ENCODE measurements at regions not wholly inside any gene's neighbourhood (a gene's known extent, or its start where the extent isn't known, plus 50 kb on each side); places are given as distances from the start of the nearest gene placed in this dataset.

GRCh38 chr18:1047406-1047805 lies 142.7 kb downstream of the ADCYAP1 start:
- TF ChIP-seq, protein P1, sequence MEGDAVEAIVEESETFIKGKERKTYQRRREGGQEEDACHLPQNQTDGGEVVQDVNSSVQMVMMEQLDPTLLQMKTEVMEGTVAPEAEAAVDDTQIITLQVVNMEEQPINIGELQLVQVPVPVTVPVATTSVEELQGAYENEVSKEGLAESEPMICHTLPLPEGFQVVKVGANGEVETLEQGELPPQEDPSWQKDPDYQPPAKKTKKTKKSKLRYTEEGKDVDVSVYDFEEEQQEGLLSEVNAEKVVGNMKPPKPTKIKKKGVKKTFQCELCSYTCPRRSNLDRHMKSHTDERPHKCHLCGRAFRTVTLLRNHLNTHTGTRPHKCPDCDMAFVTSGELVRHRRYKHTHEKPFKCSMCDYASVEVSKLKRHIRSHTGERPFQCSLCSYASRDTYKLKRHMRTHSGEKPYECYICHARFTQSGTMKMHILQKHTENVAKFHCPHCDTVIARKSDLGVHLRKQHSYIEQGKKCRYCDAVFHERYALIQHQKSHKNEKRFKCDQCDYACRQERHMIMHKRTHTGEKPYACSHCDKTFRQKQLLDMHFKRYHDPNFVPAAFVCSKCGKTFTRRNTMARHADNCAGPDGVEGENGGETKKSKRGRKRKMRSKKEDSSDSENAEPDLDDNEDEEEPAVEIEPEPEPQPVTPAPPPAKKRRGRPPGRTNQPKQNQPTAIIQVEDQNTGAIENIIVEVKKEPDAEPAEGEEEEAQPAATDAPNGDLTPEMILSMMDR (IDR thresholded peaks at IDR 0.05; ENCODE audit: low read depth, low read length, missing control alignments) = no peak
- H3K4me3 ChIP-seq (ENCODE audit: low read depth, low read length) = no peak overlapping the region
- no peak for DNase-seq (ENCODE audit: low read depth)

DNA sequence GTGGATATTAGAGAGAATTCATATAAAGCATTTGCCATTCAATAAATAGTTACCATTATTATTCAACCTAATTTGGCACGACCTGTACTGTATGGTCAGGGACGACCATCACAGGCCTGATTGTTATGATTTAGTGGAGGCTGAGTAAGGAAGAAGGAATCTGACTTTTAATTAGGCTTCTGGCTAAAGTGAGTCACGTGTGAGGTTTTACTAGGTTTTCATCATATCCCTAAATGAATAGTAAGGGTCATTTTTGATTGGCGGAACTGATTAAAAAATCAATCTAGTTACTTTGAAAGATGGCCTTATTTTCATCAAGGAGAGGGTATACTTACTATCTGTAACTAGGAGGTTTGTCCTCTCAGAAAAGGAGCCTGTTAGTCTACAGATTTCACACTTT lies 143.4 kb downstream of the ADCYAP1 start:
- TF ChIP-seq, protein P1 (IDR thresholded peaks at IDR 0.05; ENCODE audit: low read depth, low read length, missing control alignments) = no peak
- no peak overlapping the region for H3K4me3 ChIP-seq (ENCODE audit: low read depth, low read length)
- DNase-seq (ENCODE audit: low read depth) = no peak

DNA sequence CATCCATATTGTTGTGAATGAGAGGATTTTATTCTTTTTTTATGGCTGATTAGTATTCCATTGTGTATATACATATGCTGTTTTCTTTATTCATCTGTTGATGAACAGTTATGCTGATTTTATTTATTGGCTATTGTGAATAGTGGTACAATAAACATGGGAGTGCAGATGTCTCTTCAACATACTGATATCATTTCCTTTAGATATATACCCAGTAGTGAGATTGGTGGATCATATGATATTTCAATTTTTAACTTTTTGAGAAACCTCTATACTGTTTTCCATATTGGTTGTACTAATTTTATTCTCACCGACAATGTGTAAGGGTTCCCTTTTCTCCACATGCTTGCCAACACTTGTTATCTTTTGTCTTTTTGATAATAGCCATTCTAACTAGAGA lies 144.5 kb downstream of the ADCYAP1 start:
- H3K4me3 ChIP-seq (ENCODE audit: low read depth, low read length) = no peak overlapping the region
- no peak for DNase-seq (ENCODE audit: low read depth)
- TF ChIP-seq, protein P1 (IDR thresholded peaks at IDR 0.05; ENCODE audit: low read depth, low read length, missing control alignments) = no peak

- DNase-seq (ENCODE audit: low read depth) = no peak
- TF ChIP-seq, protein P1 (IDR thresholded peaks at IDR 0.05; ENCODE audit: low read depth, low read length, missing control alignments) = no peak
- no peak overlapping the region for H3K4me3 ChIP-seq (ENCODE audit: low read depth, low read length)
Measured at GRCh38 chr18:1050012-1050657, 145.5 kb downstream of the ADCYAP1 start.

DNA sequence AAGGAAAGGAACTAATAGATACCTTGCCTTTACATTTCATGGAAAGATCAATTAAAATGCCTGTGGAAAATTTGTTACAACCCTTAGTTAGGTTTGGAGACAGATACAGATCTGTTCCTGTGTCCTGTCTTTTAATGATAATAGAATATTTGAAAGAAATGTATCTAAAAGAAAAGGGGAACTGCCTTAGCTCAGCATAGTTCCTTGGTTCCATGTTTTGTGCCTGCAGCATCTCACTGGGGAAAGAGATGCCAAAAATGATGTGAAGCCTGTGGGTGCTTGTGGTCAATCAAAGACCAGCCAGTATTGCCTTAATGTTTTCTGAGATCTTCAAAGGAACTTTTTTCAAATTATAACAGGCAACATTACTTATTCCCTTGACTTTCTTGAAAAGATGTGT lies 147.6 kb downstream of the ADCYAP1 start:
- no peak for DNase-seq (ENCODE audit: low read depth)
- TF ChIP-seq, protein P1 (IDR thresholded peaks at IDR 0.05; ENCODE audit: low read depth, low read length, missing control alignments) = no peak
- H3K4me3 ChIP-seq (ENCODE audit: low read depth, low read length) = no peak overlapping the region

DNA sequence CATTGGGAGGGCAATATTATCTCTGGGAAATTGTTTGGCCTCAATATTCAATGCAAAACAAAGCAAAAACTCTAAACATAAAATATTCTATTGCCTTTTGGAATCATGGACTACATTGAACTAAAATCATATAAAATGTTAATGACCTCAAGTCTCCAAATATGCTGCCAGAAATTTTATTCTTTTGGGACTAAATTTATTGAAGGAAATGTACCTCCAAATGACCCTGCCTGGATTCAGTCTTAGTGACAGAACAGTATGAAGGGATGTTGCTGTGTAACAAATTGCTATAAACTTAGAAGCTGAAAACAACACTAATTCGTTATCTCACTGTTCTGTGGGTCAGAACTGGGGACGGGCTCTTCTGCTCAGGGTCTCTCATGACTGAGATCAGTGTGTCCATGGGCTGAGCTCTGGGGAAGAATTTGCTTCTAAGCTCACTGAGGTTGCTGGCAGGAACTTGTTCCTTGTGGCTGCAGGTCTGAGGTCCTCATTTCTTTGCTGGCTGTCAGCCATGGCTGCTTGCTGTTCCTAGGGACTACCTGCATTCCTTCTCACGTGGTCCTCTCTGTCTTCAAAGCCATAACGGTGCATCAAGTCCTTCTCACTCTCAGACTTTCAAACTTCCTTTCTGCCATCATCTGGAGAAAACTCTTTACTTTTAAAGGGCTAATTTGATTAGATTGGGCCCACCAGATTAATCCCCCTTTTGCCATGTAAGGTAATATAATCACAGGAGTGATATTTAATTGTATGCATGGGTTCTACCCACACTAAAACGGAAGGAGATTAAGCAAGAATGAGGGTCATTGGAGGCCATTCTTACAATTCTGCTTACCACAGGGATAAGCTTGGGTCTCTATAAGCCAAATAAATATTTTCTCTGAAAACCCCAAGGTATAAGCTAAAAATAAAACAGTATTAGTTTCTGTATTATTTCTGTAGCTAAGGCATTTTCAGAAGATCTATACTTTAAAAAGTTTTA lies 149.0 kb downstream of the ADCYAP1 start:
- H3K4me3 ChIP-seq (ENCODE audit: low read depth, low read length) = no peak overlapping the region
- no peak for DNase-seq (ENCODE audit: low read depth)
- TF ChIP-seq, protein P1 (IDR thresholded peaks at IDR 0.05; ENCODE audit: low read depth, low read length, missing control alignments) = no peak

Data from GM12864 (cell line).